HFF-Myc (cell line): ENCODE measurements at regions not wholly inside any gene's neighbourhood (a gene's known extent, or its start where the extent isn't known, plus 50 kb on each side); places are given as distances from the start of the nearest gene placed in this dataset.

Experiments used
- DNase-seq: peaks from one replicate; pipeline ENCODE4 v3.0.0-alpha.2; 2011; ENCODE audit warnings: low read depth; ENCODE audit errors: extremely low read depth
- H3K4me3 ChIP-seq: replicated peaks from 2 replicates; pipeline ENCODE4 v1.5.1; 2011; ENCODE audit warnings: low read depth, mild to moderate bottlenecking, control low read depth, low read length
- CTCF ChIP-seq: IDR thresholded peaks from 2 replicates; pipeline ENCODE4 v1.5.1; 2012; ENCODE audit warnings: mild to moderate bottlenecking, low read depth, low read length, control low read depth; ENCODE audit errors: missing control alignments

- H3K4me3 ChIP-seq: no peak overlapping the region
- TF ChIP-seq CTCF: no peak
- DNase-seq: no peak
Measured at GRCh38 chr20:22402550-22402949, 181.8 kb downstream of the FOXA2 start.

- TF ChIP-seq CTCF: no peak
- DNase-seq: no peak
Measured at GRCh38 chr20:22400440-22400839, 183.9 kb downstream of the FOXA2 start.

GRCh38 chr20:22394583-22394982 lies 189.8 kb downstream of the FOXA2 start:
- H3K4me3 ChIP-seq: no peak overlapping the region
- no peak for TF ChIP-seq CTCF
- DNase-seq: no peak

More at GRCh38 chr20:22400440-22400839, 183.9 kb downstream of the FOXA2 start:
- H3K4me3 ChIP-seq: no peak overlapping the region

GRCh38 chr20:22390543-22390903 lies 193.8 kb downstream of the FOXA2 start:
- H3K4me3 ChIP-seq: no peak overlapping the region
- no peak for TF ChIP-seq CTCF
- DNase-seq: no peak

GRCh38 chr20:22389836-22390542 lies 194.4 kb downstream of the FOXA2 start:
- TF ChIP-seq CTCF: no peak
- no peak for DNase-seq
- no peak overlapping the region for H3K4me3 ChIP-seq

- no peak for DNase-seq
- H3K4me3 ChIP-seq: no peak overlapping the region
- TF ChIP-seq CTCF: no peak
Measured at GRCh38 chr20:22387452-22387851, 196.9 kb downstream of the FOXA2 start.

GRCh38 chr20:22386306-22386623 lies 198.1 kb downstream of the FOXA2 start:
- H3K4me3 ChIP-seq: no peak overlapping the region
- DNase-seq: no peak
- TF ChIP-seq CTCF: no peak
